HEK293 (cell line): ENCODE measurements at regions not wholly inside any gene's neighbourhood (a gene's known extent, or its start where the extent isn't known, plus 50 kb on each side); places are given as distances from the start of the nearest gene placed in this dataset.

ENCODE experiments used
- ZNF10 ChIP-seq: fragments of 450-650 bp; formaldehyde crosslinking; IDR thresholded peaks from 2 replicates; pipeline ENCODE4 v1.5.1; 2017; ENCODE audit warnings: missing biosample characterization, missing genetic modification characterization
- ZNF121 ChIP-seq: fragments of 450-650 bp; formaldehyde crosslinking; IDR thresholded peaks from 2 replicates; pipeline ENCODE4 v1.5.1; 2016; ENCODE audit warnings: missing biosample characterization, missing genetic modification characterization
- ZNF169 ChIP-seq: fragments of 450-650 bp; formaldehyde crosslinking; IDR thresholded peaks from 2 replicates; pipeline ENCODE4 v1.5.1; 2016; ENCODE audit warnings: missing biosample characterization, missing genetic modification characterization
- ZNF184 ChIP-seq: fragments of 450-650 bp; IDR thresholded peaks from 2 replicates; pipeline ENCODE4 v1.5.1; 2018; ENCODE audit warnings: missing biosample characterization, mild to moderate bottlenecking, missing genetic modification characterization
- ZNF274 ChIP-seq, 2 experiments: fragments of 200-500 bp in 1 of 2; fragments of 450-650 bp in 1 of 2; sonication (Bioruptor generic) in 1 of 2; formaldehyde crosslinking in 1 of 2; IDR thresholded peaks; 2 replicates each; pipeline versions ENCODE4 v1.5.1 to v1.6.1; 2014 to 2016; ENCODE audit warnings: borderline replicate concordance in 1 of 2, inconsistent platforms in 1 of 2, low read length in 1 of 2, missing biosample characterization in 1 of 2, missing genetic modification characterization in 1 of 2
- TF ChIP-seq, protein P1 (sequence below): IDR thresholded peaks from 2 replicates; pipeline ENCODE4 v1.6.1; 2011; ENCODE audit warnings: mild to moderate bottlenecking, low read depth, low read length, borderline replicate concordance
- TF ChIP-seq, protein P2 (sequence below): fragments of 450-650 bp; formaldehyde crosslinking; IDR thresholded peaks from 2 replicates; pipeline ENCODE4 v1.5.1; 2016; ENCODE audit warnings: missing biosample characterization, missing genetic modification characterization

DNA sequence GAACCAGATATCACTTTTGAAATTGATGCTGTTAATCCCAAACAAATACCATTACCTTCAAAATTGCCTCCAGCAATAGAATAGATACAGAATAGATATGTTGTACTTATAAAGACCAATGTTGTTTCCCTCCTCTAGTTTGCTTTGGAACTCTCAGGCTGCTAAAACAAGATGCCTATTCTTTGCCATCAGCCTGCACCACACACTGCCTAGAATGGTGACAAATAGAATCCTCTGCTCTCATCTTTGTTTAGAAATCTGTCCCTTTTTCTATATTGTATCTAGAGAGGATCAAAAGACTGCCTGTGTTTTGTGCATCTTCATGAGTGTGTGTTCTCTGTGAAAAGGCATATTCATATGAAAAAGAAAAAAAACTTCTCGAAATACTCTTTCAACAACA, 349.2 kb upstream of the CCDC54 start:
- no peak for TF ChIP-seq ZNF184
- TF ChIP-seq, protein P1, sequence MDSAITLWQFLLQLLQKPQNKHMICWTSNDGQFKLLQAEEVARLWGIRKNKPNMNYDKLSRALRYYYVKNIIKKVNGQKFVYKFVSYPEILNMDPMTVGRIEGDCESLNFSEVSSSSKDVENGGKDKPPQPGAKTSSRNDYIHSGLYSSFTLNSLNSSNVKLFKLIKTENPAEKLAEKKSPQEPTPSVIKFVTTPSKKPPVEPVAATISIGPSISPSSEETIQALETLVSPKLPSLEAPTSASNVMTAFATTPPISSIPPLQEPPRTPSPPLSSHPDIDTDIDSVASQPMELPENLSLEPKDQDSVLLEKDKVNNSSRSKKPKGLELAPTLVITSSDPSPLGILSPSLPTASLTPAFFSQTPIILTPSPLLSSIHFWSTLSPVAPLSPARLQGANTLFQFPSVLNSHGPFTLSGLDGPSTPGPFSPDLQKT = no peak
- TF ChIP-seq, protein P2, sequence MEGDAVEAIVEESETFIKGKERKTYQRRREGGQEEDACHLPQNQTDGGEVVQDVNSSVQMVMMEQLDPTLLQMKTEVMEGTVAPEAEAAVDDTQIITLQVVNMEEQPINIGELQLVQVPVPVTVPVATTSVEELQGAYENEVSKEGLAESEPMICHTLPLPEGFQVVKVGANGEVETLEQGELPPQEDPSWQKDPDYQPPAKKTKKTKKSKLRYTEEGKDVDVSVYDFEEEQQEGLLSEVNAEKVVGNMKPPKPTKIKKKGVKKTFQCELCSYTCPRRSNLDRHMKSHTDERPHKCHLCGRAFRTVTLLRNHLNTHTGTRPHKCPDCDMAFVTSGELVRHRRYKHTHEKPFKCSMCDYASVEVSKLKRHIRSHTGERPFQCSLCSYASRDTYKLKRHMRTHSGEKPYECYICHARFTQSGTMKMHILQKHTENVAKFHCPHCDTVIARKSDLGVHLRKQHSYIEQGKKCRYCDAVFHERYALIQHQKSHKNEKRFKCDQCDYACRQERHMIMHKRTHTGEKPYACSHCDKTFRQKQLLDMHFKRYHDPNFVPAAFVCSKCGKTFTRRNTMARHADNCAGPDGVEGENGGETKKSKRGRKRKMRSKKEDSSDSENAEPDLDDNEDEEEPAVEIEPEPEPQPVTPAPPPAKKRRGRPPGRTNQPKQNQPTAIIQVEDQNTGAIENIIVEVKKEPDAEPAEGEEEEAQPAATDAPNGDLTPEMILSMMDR (tag by site-specific recombination) = no peak
- TF ChIP-seq ZNF10 = no peak
- TF ChIP-seq ZNF274 (IDR thresholded peaks at IDR 0.05; ENCODE audit: low read length) = no peak
- TF ChIP-seq ZNF274 (tag by site-specific recombination; IDR thresholded peaks at IDR 0.05; ENCODE audit: borderline replicate concordance) = no peak
- no peak for TF ChIP-seq ZNF121
- no peak for TF ChIP-seq ZNF169
